Pancreas (tissue), 10 donors: ENCODE measurements at regions not wholly inside any gene's neighbourhood (a gene's known extent, or its start where the extent isn't known, plus 50 kb on each side); places are given as distances from the start of the nearest gene placed in this dataset.

ENCODE experiments used
- ATAC-seq, 4 donors: fragments of 200-7000 bp; cut with Tn5 transposase; one replicate each; pipeline versions ENCODE4 v1.8.0 to v1.9.1; 2020; ENCODE audit warnings: mild to moderate bottlenecking in 4 of 4, moderate library complexity in 4 of 4
- DNase-seq, 6 donors: peaks; one replicate each; pipeline ENCODE4 v3.0.0-alpha.2; 2020
- FAIRE-seq: peaks from 2 replicates; lab custom pipeline; 2012; peaks lifted over from hg19 to GRCh38; lab: Jason Lieb, UNC
- H3K27ac ChIP-seq, 4 donors: fragments of 200-600 bp; sonication (generic); 1 replicate in 3 of 4; 2 replicates in 1 of 4; pipeline versions ENCODE4 v1.5.0 to v1.8.0; 2020
- H3K27me3 ChIP-seq, 4 donors: fragments of 200-600 bp; one replicate each; pipeline ENCODE4 v1.8.0; 2021
- H3K36me3 ChIP-seq, 3 donors: fragments of 200-600 bp; sonication (generic) in 1 of 3; one replicate each; pipeline versions ENCODE4 v1.5.0 to v1.8.0; 2020 to 2021
- H3K4me1 ChIP-seq, 3 donors: fragments of 200-600 bp; one replicate each; pipeline ENCODE4 v1.8.0; 2021
- H3K4me3 ChIP-seq, 4 donors: fragments of 200-600 bp; sonication (generic) in 2 of 4; one replicate each; pipeline versions ENCODE4 v1.5.0 to v1.8.0; 2020 to 2021
- H3K9me3 ChIP-seq, 4 donors: fragments of 200-600 bp; one replicate each; pipeline ENCODE4 v1.8.0; 2021
- CTCF ChIP-seq, 4 donors: fragments of 200-600 bp; sonication (generic) in 3 of 4; IDR thresholded peaks; one replicate each; pipeline versions ENCODE4 v1.5.0 to v1.8.0; 2021; ENCODE audit warnings: antibody characterized with exemption in 4 of 4
- WGBS, 2 donors: extraction: QIAGEN DNeasy Blood & Tissue Kit; methylation state at CpG; one replicate each; pipeline ENCODE4 v1.1.7; 2013; 5-methylcytosine and 5-hydroxymethylcytosine counted together
- intact Hi-C, 3 donors: fragments of 100-400 bp; cut with DNase I; formaldehyde crosslinking; loops; one replicate each; pipeline versions ENCODE4 v1.11.1 to v1.14.2; 2022
- donor health status: healthy with polysubstance abuse.
- donor health status: DM: no; HTN: no; CAD: no; lungs with moderate emphysema.
- donor health status: DM: no; HTN: no; CAD: no.
- donor health status: control.
- donor health status: control.
- donor health status: Bipolar disorder and iron deficiency.
- donor health status: DM: yes; HTN: yes; CAD: no.
- donor health status: DM: no; HTN: no; CAD: no.
- donor health status: DM: no; HTN: no; CAD: no.
- donor health status: DM: yes; HTN: yes; CAD: no.

- TF ChIP-seq CTCF (IDR thresholded peaks at IDR 0.05): no peak
- no peak overlapping the region for H3K4me3 ChIP-seq
- H3K27ac ChIP-seq: no peak overlapping the region
- DNase-seq: no peak
- 87 to 93% methylated on average over 3 of the region's 3 CpGs for WGBS, 2 donors
- no peak for FAIRE-seq
- peaks cover 0 to 4% (median 0%) of the 10 kb centered on the region in 3 donors for H3K4me1 ChIP-seq
- ATAC-seq: peak in 1 of 4 donors; percentile 33
- H3K27me3 ChIP-seq: no peaks in the 10 kb centered on the region
- H3K9me3 ChIP-seq: no peaks in the 10 kb centered on the region
- H3K36me3 ChIP-seq: no peaks in the 10 kb centered on the region
- intact Hi-C loops: no loop called here
These were observed 72.7 kb upstream of the RANBP3L start for GRCh38 chr5:36374266-36374862.

- intact Hi-C loops: no loop called here
- H3K27me3 ChIP-seq: no peaks in the 10 kb centered on the region
- no peaks in the 10 kb centered on the region for H3K4me1 ChIP-seq
- H3K9me3 ChIP-seq: no peaks in the 10 kb centered on the region
- H3K4me3 ChIP-seq: no peak overlapping the region
- no peaks in the 10 kb centered on the region for H3K36me3 ChIP-seq
- TF ChIP-seq CTCF (IDR thresholded peaks at IDR 0.05): no peak
- no peak for DNase-seq
- no peak for FAIRE-seq
- no peak overlapping the region for H3K27ac ChIP-seq
- 59 to 68% methylated on average over 2 of the region's 2 CpGs for WGBS, 2 donors
- ATAC-seq: no peak
These were observed 75.5 kb upstream of the RANBP3L start for GRCh38 chr5:36377192-36377591.

GRCh38 chr5:36378551-36378950 is 76.8 kb upstream of the RANBP3L start:
- DNase-seq: no peak
- no peak for ATAC-seq
- Histone ChIP-seq H3K4me1 (no peaks in the 10 kb centered on the region), H3K9me3 (no peaks in the 10 kb centered on the region), H3K4me3 (no peak overlapping the region), H3K27ac (no peak overlapping the region), H3K27me3 (no peaks in the 10 kb centered on the region), H3K36me3 (no peaks in the 10 kb centered on the region)
- intact Hi-C loops: no loop called here
- TF ChIP-seq CTCF (IDR thresholded peaks at IDR 0.05): no peak
- 71 to 88% methylated on average over 1 of the region's 1 CpG for WGBS, 2 donors
- FAIRE-seq: no peak

GRCh38 chr5:36382890-36383289 is 81.2 kb upstream of the RANBP3L start:
- ATAC-seq (no peak), FAIRE-seq (no peak), DNase-seq (no peak)
- no peak overlapping the region for H3K4me3 ChIP-seq
- H3K4me1 ChIP-seq: no peaks in the 10 kb centered on the region
- intact Hi-C loops: no loop called here
- H3K27ac ChIP-seq: no peak overlapping the region
- TF ChIP-seq CTCF (IDR thresholded peaks at IDR 0.05): no peak
- no peaks in the 10 kb centered on the region for H3K9me3 ChIP-seq
- WGBS, 2 donors: 66 to 73% methylated on average over 2 of the region's 2 CpGs
- H3K36me3 ChIP-seq: no peaks in the 10 kb centered on the region
- H3K27me3 ChIP-seq: no peaks in the 10 kb centered on the region

- Histone ChIP-seq H3K27me3 (no peaks in the 10 kb centered on the region), H3K4me1 (no peaks in the 10 kb centered on the region), H3K36me3 (no peaks in the 10 kb centered on the region), H3K9me3 (no peaks in the 10 kb centered on the region), H3K4me3 (no peak overlapping the region), H3K27ac (no peak overlapping the region)
- no peak for DNase-seq
- no peak for ATAC-seq
- WGBS, 2 donors: 68 to 75% methylated on average over 5 of the region's 5 CpGs
- FAIRE-seq: no peak
- intact Hi-C loops: no loop called here
- TF ChIP-seq CTCF (IDR thresholded peaks at IDR 0.05): no peak
These were observed 82.2 kb upstream of the RANBP3L start for GRCh38 chr5:36383942-36384341.
